GM12878 (cell line): ENCODE measurements at regions not wholly inside any gene's neighbourhood (a gene's known extent, or its start where the extent isn't known, plus 50 kb on each side); places are given as distances from the start of the nearest gene placed in this dataset.

Experiments used
- ATAC-seq: fragments of 200-7000 bp; cut with Tn5 transposase; 3 replicates; pipeline ENCODE4 v1.9.1; 2020; ENCODE audit warnings: mild to moderate bottlenecking, moderate library complexity
- BruUV-seq: library from RNA; stranded (reverse); fragments of 400-500 nt; replicated peaks from 2 replicates; lab custom pipeline; 2021; lab: Mats Ljungman, UMichigan
- CTCF ChIA-PET: fragments of 300-600 bp; sonication (Branson Sonifier 250); formaldehyde crosslinking; extraction: SDS; loops from one replicate; lab custom pipeline; 2021; ENCODE audit warnings: inconsistent platforms; lab: Yijun Ruan, JAX
- POLR2A ChIA-PET: fragments of 350-600 bp; formaldehyde crosslinking; extraction: SDS; loops from one replicate; lab custom pipeline; 2021; ENCODE audit warnings: inconsistent platforms; lab: Charles Lee
- RAD21 ChIA-PET: fragments of 300-600 bp; sonication (Branson Sonifier 250); formaldehyde crosslinking; loops from one replicate; lab custom pipeline; 2023; ENCODE audit warnings: antibody characterized with exemption; ENCODE audit not compliant: unreplicated experiment; lab: Charles Lee
- SMC1A ChIA-PET: fragments of 300-600 bp; sonication (Branson Sonifier 250); formaldehyde crosslinking; loops from one replicate; lab custom pipeline; 2023; ENCODE audit not compliant: unreplicated experiment, uncharacterized antibody; lab: Charles Lee
- DNase-seq: peaks from one replicate; pipeline ENCODE4 v3.0.0-alpha.2; 2011; ENCODE audit warnings: low read depth, low spot score
- FAIRE-seq: peaks from 3 replicates; lab custom pipeline; 2011; peaks lifted over from hg19 to GRCh38; lab: Jason Lieb, UNC
- H2AFZ ChIP-seq: 2 replicates; pipeline ENCODE4 v1.6.0; 2011; ENCODE audit warnings: low read depth, low read length, control low read depth; ENCODE audit not compliant: control insufficient read depth
- H3K27ac ChIP-seq: 2 replicates; pipeline ENCODE4 v1.5.1; 2011; ENCODE audit warnings: control low read depth; ENCODE audit not compliant: control insufficient read depth, insufficient read depth
- H3K27me3 ChIP-seq, 2 experiments: replicated peaks in 1 of 2; 2 replicates each; pipeline versions ENCODE4 v1.6.0 to v1.6.1; 2011; ENCODE audit warnings: low read length in 1 of 2; ENCODE audit not compliant: control insufficient read depth in 2 of 2, insufficient read depth in 2 of 2
- H3K36me3 ChIP-seq, 2 experiments: 2 replicates each; pipeline ENCODE4 v1.5.1; 2011; ENCODE audit warnings: low read length in 1 of 2; ENCODE audit not compliant: control insufficient read depth in 2 of 2, insufficient read depth in 2 of 2
- H3K4me1 ChIP-seq: 2 replicates; pipeline ENCODE4 v1.6.1; 2011; ENCODE audit warnings: mild to moderate bottlenecking, low read length, moderate library complexity, mixed read lengths; ENCODE audit not compliant: control insufficient read depth, insufficient read depth
- H3K4me2 ChIP-seq: 2 replicates; pipeline ENCODE4 v1.6.0; 2011; ENCODE audit warnings: control low read depth; ENCODE audit not compliant: control insufficient read depth, insufficient read depth
- H3K4me3 ChIP-seq: fragments of 200-600 bp; sonication (generic); 2 replicates; pipeline ENCODE4 v1.5.1; 2016
- H3K79me2 ChIP-seq: 2 replicates; pipeline ENCODE4 v1.6.0; 2011; ENCODE audit warnings: low read length; ENCODE audit not compliant: control insufficient read depth, insufficient read depth
- H3K9ac ChIP-seq: 2 replicates; pipeline ENCODE4 v1.8.0; 2011; ENCODE audit warnings: low read length, control low read depth, mixed read lengths; ENCODE audit not compliant: control insufficient read depth, insufficient read depth
- H3K9me3 ChIP-seq: replicated peaks from 3 replicates; pipeline ENCODE4 v1.5.1; 2011; ENCODE audit warnings: mild to moderate bottlenecking, low read length; ENCODE audit not compliant: control insufficient read depth, insufficient read depth
- H4K20me1 ChIP-seq: 2 replicates; pipeline ENCODE4 v1.6.0; 2011; ENCODE audit not compliant: control insufficient read depth, insufficient read depth
- ATF7 ChIP-seq: fragments of 450-650 bp; IDR thresholded peaks from 2 replicates; pipeline ENCODE4 v1.6.1; 2016; ENCODE audit warnings: low read depth, mild to moderate bottlenecking
- BRCA1 ChIP-seq: IDR thresholded peaks from 2 replicates; pipeline ENCODE4 v1.6.1; 2011; ENCODE audit warnings: low read depth, low read length, improper control_type of control experiment
- CBX3 ChIP-seq: fragments of 200-600 bp; sonication (generic); IDR thresholded peaks from 2 replicates; pipeline ENCODE4 v1.6.1; 2016; ENCODE audit warnings: low read depth, borderline replicate concordance
- CHD2 ChIP-seq: IDR thresholded peaks from 2 replicates; pipeline ENCODE4 v1.6.1; 2011; ENCODE audit warnings: low read depth, low read length, improper control_type of control experiment, borderline replicate concordance
- HDAC2 ChIP-seq: fragments of 200-600 bp; sonication (generic); IDR thresholded peaks from 2 replicates; pipeline ENCODE4 v1.6.1; 2017
- HDGF ChIP-seq: fragments of 450-650 bp; IDR thresholded peaks from 2 replicates; pipeline ENCODE4 v1.6.1; 2016; ENCODE audit warnings: antibody characterized with exemption
- IKZF1 ChIP-seq: fragments of 450-650 bp; conservative IDR thresholded peaks from 2 replicates; pipeline ENCODE4 v1.6.1; 2017; ENCODE audit warnings: antibody characterized with exemption, mild to moderate bottlenecking
- KDM1A ChIP-seq: fragments of 200-600 bp; sonication (generic); IDR thresholded peaks from 2 replicates; pipeline ENCODE4 v1.6.1; 2016; ENCODE audit warnings: borderline replicate concordance
- NFYA ChIP-seq: IDR thresholded peaks from 2 replicates; pipeline ENCODE4 v1.6.1; 2011; ENCODE audit warnings: low read depth, mild to moderate bottlenecking, low read length, improper control_type of control experiment, borderline replicate concordance
- NR2F1 ChIP-seq: fragments of 450-650 bp; conservative IDR thresholded peaks from 2 replicates; pipeline ENCODE4 v1.6.1; 2017; ENCODE audit warnings: mild to moderate bottlenecking
- RAD21 ChIP-seq: IDR thresholded peaks from 2 replicates; pipeline ENCODE4 v1.6.1; 2011; ENCODE audit warnings: mild to moderate bottlenecking, low read depth, low read length, moderate library complexity; ENCODE audit not compliant: insufficient read depth
- RBBP5 ChIP-seq: fragments of 200-600 bp; sonication (generic); conservative IDR thresholded peaks from 2 replicates; pipeline ENCODE4 v1.6.1; 2016
- RUNX3 ChIP-seq: IDR thresholded peaks from 2 replicates; pipeline ENCODE4 v1.6.1; 2012; ENCODE audit warnings: low read length, inconsistent platforms
- TARDBP ChIP-seq: IDR thresholded peaks from 2 replicates; pipeline ENCODE4 v1.6.1; 2016; ENCODE audit warnings: borderline replicate concordance
- ZNF384 ChIP-seq: IDR thresholded peaks from 2 replicates; pipeline ENCODE4 v1.6.1; 2012; ENCODE audit warnings: low read depth, mild to moderate bottlenecking, low read length, improper control_type of control experiment, borderline replicate concordance
- WGBS: methylation state at CpG from one replicate; pipeline ENCODE4 v1.1.6; 2016; ENCODE audit warnings: low lambda C conversion rate; ENCODE audit not compliant: insufficient replicate concordance, insufficient coverage; ENCODE audit errors: missing lambda C conversion rate; 5-methylcytosine and 5-hydroxymethylcytosine counted together
- in situ Hi-C: fragments of 300-500 bp; cut with MboI; formaldehyde crosslinking; loops from 9 replicates; pipeline ENCODE4 v1.14.3; 2018; ENCODE audit warnings: mixed read lengths
- intact Hi-C: fragments of 100-400 bp; cut with micrococcal nuclease; formaldehyde crosslinking; loops from one replicate; pipeline ENCODE4 v1.14.2; 2022; ENCODE audit not compliant: unreplicated experiment
- TF ChIP-seq, protein P1 (sequence below), 3 experiments: IDR thresholded peaks in 2 of 3; conservative IDR thresholded peaks in 1 of 3; 2 replicates each; pipeline ENCODE4 v1.5.1; 2011; ENCODE audit warnings: low read depth in 3 of 3, low read length in 3 of 3, mild to moderate bottlenecking in 3 of 3, control low read depth in 2 of 3, moderate library complexity in 2 of 3, inconsistent platforms in 1 of 3, mixed read lengths in 1 of 3; ENCODE audit not compliant: control insufficient read depth in 2 of 3, insufficient read depth in 1 of 3; ENCODE audit errors: extremely low read depth in 1 of 3
- TF ChIP-seq, protein P2 (sequence below): fragments of 450-650 bp; conservative IDR thresholded peaks from 2 replicates; pipeline ENCODE4 v1.6.1; 2017; ENCODE audit warnings: mild to moderate bottlenecking, moderate library complexity

DNA sequence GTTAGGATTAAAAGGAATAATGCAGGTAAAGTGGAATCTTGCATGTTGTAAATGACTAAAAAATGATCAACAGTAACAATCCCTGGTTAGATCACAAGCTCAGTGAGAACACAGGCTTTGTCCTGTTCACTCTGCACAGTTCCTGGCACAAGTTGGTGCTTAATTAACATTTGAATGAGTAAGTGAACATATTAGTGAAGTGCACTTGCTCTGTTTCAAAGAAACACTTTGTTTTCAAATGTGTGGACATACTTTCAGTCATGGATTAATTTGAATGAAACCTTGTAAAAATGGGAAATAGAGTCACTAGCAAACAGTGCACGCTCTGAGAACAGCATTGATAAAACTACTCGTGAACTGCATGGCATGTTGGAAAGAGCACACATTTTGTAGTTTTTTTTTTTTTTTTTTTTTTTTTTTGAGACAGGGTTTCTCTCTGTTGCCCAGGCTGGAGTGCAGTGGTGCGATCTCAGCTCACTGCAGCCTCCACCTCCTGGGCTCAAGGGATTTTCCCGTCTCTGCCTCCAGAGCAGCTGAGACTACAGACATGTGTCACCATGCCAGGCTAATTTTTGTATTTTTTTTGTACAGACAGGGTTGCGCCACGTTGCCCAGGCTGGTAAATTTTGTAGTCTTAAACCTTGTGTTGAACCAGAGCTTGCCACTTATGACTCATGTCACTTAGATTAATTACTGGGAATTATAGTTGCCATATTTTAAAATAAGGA is 159.9 kb downstream of the LURAP1L start:
- ATAC-seq (peak; percentile 73), FAIRE-seq (no peak), DNase-seq (no peak)
- BruUV-seq, result no TSS peak
- Histone ChIP-seq H3K4me3 (no peak overlapping the region), H3K4me1 (no peaks in the 10 kb centered on the region), H3K79me2 (no peaks in the 10 kb centered on the region), H4K20me1 (no peaks in the 10 kb centered on the region), H3K27me3 (no peaks in the 10 kb centered on the region), H3K9ac (no peak overlapping the region), H3K27ac (no peak overlapping the region), H3K9me3 (no peaks in the 10 kb centered on the region), H3K4me2 (no peak overlapping the region), H2AFZ (no peak overlapping the region), H3K36me3 (no peaks in the 10 kb centered on the region)
- ChIA-PET POLR2A (no interaction called here), SMC1A (no interaction called here), RAD21 (no interaction called here), CTCF (interaction anchor here (0.9 kb wide), 1 partner anchor 42 kb away, joined by 3 read pairs; no protein-coding TSS in a partner anchor)
- in situ Hi-C loops, result no loop called here
- 17% methylated on average over 6 of the region's 6 CpGs for WGBS
- TF ChIP-seq, protein P1, sequence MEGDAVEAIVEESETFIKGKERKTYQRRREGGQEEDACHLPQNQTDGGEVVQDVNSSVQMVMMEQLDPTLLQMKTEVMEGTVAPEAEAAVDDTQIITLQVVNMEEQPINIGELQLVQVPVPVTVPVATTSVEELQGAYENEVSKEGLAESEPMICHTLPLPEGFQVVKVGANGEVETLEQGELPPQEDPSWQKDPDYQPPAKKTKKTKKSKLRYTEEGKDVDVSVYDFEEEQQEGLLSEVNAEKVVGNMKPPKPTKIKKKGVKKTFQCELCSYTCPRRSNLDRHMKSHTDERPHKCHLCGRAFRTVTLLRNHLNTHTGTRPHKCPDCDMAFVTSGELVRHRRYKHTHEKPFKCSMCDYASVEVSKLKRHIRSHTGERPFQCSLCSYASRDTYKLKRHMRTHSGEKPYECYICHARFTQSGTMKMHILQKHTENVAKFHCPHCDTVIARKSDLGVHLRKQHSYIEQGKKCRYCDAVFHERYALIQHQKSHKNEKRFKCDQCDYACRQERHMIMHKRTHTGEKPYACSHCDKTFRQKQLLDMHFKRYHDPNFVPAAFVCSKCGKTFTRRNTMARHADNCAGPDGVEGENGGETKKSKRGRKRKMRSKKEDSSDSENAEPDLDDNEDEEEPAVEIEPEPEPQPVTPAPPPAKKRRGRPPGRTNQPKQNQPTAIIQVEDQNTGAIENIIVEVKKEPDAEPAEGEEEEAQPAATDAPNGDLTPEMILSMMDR (IDR thresholded peaks at IDR 0.05 in 2 of 3, conservative IDR thresholded peaks at IDR 0.05 in 1 of 3; ENCODE audit: control insufficient read depth in 2 of 3, extremely low read depth in 1 of 3, insufficient read depth in 1 of 3, low read depth in 3 of 3, low read length in 3 of 3), result no peak
- TF ChIP-seq ATF7, result no peak
- no peak for TF ChIP-seq CBX3
- TF ChIP-seq IKZF1, result no peak
- no peak for TF ChIP-seq RBBP5
- TF ChIP-seq KDM1A, result no peak
- no peak for TF ChIP-seq RAD21
- TF ChIP-seq ZNF384, result no peak
- no peak for TF ChIP-seq CHD2
- TF ChIP-seq, protein P2, sequence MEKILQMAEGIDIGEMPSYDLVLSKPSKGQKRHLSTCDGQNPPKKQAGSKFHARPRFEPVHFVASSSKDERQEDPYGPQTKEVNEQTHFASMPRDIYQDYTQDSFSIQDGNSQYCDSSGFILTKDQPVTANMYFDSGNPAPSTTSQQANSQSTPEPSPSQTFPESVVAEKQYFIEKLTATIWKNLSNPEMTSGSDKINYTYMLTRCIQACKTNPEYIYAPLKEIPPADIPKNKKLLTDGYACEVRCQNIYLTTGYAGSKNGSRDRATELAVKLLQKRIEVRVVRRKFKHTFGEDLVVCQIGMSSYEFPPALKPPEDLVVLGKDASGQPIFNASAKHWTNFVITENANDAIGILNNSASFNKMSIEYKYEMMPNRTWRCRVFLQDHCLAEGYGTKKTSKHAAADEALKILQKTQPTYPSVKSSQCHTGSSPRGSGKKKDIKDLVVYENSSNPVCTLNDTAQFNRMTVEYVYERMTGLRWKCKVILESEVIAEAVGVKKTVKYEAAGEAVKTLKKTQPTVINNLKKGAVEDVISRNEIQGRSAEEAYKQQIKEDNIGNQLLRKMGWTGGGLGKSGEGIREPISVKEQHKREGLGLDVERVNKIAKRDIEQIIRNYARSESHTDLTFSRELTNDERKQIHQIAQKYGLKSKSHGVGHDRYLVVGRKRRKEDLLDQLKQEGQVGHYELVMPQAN, result no peak
- TF ChIP-seq BRCA1, result no peak
- no peak for TF ChIP-seq TARDBP
- no peak for TF ChIP-seq RUNX3
- TF ChIP-seq NFYA, result no peak
- TF ChIP-seq HDGF, result no peak
- TF ChIP-seq HDAC2, result no peak
- no peak for TF ChIP-seq NR2F1
- intact Hi-C loops, result no loop called here
